NCI-H748 (cell line): ENCODE measurements at regions not wholly inside any gene's neighbourhood (a gene's known extent, or its start where the extent isn't known, plus 50 kb on each side); places are given as distances from the start of the nearest gene placed in this dataset.
"Not testable (repeated sequence)": the region's sequence is repeated elsewhere in the genome, so short reads cannot be mapped to it uniquely, and the experiment has no call there.

Experiments
- DNase-seq: peaks from one replicate; lab custom pipeline; 2025; ENCODE audit not compliant: unreplicated experiment; lab: John Stamatoyannopoulos, UW

DNA sequence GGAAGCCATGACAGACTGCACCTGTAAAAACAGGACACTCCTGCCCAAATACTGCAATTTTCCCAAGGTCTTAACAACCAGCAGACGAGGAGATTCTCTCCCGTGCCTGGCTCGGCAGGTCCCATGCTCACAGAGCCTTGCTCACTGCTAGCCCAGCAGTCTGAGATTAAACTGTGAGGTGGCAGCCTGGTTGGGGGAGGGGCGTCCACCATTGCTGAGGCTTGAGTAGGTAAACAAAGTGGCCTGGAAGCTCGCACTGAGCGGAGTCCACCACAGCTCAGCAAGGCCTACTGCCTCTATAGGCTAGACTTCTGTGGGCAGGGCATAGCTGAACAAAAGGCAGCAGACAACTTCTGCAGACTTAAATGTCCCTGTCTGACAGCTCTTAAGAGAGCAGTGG lies 80.3 kb downstream of the ANXA5 start:
- DNase-seq, result not testable (repeated sequence)

DNA sequence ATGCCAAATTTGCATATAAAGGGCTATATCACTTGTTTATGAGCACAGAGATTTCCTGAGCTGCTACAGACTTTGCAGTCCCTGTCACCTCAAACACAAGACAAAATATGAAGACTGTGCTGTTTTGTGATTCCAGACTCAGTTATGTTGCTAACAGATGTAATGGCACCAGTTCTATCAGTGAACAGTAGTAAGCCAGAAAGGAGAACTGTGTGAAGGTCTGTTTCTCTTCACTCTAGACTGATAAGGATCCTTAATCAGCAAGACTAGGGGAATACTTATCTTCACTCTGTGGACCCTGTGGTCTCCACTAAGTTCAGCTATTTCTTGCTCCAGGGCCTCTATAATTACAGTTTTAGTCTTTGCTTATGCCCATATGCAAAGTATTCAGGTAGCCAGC lies 82.7 kb downstream of the ANXA5 start:
- DNase-seq, result no peak

DNA sequence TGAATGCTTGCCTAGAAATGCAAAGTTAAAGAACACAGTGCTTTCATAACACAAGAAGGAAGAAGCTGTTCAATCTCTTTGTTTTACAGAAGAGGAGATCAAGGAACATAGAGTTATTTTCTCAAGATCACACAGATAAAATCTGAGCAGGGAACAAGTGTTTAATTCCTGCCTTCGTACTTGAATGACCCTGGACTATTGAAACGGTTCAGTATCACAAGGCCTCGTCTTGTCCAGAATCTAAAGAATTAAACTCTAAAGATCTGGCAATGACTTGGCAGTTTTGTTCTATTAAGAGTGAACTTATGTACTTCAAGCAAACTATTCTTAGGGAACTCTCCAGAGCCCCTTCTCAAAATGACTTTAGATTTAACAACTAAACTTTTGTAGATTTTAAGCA lies 97.7 kb downstream of the ANXA5 start:
- DNase-seq, result no peak

DNA sequence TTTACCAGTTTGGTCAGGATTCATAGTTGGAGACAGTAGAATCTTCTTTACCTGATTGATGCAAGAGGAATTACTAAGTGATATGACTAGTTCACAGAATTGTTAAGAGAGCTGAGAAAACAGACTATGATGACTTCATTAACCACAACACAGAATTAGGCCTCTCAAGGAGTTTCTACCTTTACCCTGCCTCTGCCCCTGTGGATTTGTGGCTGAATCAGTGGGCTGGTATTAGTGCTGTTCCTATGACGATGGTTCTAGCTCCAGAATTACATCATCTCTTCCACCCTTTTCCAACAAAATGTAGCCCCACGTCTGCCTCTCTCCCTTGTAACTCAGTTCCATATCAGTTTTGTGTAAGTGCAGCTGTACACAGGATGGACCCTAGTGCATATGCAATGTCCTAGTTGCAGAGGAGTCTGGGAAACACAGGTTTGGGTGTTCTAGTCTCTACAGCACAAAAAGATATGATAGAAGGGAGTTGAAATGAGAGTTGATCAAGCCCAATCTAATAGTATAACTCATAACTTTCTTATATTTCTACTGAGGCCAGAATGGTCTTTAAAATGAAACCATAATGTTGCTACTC lies 99.3 kb downstream of the ANXA5 start:
- DNase-seq, result no peak

DNA sequence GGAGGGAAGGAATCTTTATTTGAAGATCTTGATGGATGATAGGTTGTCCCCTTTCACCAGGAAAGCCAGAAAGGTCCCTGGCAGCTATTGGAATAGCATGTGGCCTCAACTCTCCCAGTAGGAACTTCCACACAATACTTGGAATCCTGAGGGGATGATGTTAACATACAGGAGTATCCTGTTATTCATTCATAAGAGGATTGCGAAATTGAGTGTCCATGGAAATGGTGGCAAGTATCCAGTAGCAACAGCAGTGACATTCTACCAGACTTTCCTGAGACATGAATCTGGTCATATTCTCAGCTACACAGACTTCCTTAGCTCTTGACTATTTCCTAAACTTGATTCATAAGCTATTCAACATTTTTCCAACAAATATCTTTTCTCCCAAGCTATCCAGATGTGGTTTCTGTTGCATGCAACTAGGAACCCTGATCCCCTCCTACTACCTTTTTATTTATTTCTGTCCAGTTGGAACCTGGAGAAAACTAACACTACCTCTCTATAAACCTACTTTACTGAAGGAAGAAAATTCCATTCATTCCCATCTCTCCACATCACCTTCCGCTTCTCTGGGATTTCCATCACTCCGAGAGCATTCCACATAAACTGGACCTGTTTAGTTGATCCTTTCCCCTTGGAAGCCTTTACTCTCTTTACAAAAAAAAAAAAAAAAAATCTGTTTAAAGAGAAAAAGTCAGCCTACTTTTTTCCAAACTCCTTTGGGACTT lies 101.8 kb downstream of the ANXA5 start:
- no peak for DNase-seq

DNA sequence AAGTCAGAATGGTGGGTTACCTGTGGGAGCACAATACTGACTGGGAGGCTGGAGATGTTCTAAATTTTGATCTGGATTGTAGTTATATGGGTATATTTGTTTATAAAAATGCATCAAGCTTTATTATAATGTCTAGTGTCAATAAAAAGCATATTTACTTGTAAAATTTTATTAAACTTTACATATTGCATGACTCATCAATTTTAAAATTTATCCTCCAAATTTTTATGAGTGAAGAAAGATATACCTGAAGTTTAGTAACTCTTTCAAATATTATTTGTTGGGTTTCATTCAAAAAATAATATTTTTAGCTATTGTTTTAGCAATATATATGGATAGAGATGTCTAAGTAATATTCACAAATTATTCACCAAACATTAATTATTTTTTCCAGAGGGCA lies 103.0 kb downstream of the ANXA5 start:
- no peak for DNase-seq

DNA sequence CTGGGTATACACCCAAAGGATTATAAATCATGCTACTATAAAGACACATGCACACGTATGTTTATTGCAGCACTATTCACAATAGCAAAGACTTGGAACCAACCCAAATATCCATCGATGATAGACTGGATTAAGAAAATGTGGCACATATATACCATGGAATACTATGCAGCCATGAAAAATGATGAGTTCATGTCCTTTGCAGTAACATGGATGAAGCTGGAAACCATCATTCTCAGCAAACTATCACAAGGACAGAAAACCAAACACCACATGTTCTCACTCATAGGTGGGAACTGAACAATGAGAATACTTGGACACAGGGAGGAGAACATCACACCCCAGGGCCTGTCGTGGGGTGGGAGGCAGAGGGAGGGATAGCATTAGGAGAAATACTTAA lies 104.5 kb downstream of the ANXA5 start:
- DNase-seq, result not testable (repeated sequence)

DNA sequence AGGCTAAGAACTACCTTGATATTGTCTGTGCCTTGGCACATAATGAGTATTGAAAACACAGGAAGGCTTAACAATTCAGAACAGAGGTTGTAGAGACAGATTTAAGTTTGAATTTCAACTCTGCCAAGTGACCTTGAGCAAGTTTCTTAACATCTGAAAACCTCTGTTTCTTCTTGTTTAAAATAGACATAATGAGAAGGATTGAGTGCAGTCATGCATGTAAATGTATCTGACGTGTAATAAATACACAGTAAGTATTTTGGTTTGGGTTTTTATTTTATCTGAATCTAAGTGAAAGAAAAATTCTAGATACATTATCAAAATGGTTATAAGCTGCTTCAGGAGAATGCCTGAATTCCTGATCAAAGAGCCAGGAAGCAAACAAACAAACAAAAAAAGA lies 111.9 kb downstream of the ANXA5 start:
- no peak for DNase-seq

DNA sequence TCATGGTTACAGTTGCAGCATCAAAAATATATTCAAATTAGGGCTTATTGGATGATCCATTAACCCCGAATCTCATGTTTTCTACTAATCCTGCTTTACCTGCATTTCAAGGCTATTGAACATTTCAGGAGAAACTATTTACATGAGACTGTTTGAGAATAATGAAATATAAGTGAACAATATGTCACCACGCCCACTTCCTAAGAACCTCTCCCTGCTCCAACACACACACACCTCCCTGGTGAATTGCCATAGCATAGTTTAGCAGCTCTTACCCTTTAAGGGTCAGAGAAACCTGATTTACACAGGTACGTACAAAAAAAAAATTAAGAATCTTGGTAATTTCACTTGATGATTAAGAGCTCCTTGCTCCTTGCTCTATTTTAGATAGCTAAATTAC lies 113.4 kb downstream of the ANXA5 start:
- DNase-seq, result no peak

DNA sequence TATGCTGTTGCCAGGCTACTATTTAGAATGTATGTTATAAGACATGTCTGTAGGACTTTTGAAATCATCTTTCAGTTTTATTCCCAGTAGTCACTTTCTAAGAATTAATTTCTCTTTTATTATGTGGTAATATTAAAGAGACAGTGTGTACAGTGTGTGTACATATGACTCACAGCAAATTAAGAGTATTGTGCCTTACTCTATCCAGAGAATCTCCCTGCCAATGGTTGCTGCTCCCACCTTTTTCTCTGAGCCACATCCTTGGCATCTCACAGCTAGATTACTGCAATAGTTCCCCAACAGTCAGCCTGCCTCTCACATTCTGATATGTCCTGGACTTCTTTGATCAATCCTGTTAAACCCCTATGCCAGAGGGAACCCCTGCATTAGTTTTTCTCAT lies 114.5 kb downstream of the ANXA5 start:
- DNase-seq, result no peak

DNA sequence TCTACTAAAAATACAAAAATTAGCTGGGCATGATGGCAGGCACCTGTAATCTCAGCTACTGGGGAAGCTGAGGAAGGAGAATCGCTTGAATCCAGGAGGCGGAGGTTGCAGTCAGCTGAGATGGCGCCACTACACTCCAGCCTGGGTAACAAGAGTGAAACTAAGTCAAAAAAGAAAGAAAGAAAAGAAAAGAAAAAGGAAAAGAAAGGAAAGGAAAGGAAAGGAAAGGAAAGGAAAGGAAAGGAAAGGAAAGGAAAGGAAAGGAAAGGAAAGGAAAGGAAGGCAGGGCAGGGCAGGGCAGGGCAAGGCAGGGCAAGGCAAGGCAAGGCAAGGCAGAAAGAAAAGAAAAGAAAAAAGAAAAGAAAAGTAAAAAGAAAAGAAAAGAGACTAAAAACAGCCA lies 121.4 kb downstream of the ANXA5 start:
- DNase-seq, result not testable (repeated sequence)

DNA sequence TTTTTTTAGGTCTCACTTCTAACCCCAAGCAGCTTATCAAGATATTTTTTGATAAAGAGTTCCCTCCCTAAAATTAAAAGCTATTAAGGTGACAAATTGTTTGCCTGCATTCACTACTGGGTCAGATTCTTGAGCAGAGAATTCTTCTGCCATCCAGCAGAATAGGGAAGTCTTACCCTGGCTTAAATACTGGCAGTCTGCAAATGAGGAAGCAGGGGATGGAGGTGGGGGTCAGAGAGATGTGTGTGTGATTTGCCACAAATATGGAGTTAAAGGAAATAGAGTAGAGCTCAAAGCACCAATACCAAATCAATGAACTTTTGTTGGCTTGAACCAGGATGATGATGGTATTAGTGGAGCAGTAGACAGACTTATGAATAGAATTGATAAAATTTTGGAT lies 122.2 kb downstream of the ANXA5 start:
- DNase-seq, result no peak

DNA sequence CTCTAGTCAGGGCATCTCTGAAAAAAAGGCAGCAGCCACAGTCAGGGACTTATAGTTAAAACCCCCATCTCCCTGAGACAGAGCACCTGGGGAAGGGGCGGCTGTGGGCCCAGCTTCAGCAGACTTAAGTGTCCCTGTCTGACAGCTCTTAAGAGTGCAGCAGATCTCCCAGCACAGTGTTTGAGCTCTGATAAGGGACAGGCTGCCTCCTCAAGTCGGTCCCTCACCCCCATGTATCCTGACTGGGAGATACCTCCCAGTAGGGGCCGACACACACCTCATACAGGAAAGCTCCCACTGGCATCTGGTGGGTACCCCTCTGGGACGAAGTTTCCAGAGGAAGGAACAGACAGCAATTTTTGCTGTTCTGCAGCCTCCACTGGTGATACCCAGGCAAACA lies 129.0 kb downstream of the ANXA5 start:
- DNase-seq, result no peak

DNA sequence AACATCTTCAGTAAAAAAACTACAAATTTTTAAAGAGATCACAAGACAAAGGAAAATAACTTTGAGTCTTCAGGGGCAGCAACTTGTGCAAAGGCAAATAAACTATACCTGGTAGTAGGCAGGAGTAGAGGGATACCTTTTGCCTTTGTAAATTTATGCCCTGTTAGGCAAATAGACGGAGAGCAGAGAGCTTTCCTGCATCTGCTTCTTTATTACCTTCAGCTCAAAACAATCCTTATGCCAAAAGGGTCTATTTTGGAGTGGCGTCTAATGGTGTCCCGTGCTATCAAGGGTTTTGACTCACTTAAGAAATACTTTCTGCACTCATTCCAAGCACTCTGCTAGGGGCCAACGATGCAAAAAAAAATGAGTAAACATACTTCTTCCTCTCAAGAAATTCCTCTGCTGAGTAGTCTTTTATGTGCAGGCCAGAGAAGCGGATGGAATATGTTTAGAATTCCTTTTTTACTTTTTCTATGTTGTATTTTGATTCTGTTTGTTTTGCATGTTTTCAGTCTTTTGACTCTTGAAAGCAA lies 131.9 kb downstream of the ANXA5 start:
- DNase-seq, result no peak

DNA sequence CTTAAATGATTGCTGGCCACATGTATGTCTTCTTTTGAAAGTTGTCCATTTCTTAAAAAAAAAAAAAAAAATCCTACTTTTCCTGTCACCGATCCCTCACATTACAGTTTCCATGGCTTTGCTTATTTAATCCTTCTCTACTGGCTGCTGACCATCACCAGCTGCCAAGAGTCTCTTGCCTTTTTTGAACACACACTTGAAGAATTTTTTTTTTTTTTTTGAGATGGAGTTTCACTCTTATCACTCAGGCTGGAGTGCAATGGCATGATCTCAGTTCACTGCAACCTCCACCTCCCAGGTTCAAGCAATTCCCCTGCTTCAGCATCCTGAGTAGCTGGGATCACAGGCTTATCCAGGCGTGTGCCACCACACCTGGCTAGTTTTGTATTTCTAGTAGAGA lies 134.0 kb downstream of the ANXA5 start:
- DNase-seq, result no peak

DNA sequence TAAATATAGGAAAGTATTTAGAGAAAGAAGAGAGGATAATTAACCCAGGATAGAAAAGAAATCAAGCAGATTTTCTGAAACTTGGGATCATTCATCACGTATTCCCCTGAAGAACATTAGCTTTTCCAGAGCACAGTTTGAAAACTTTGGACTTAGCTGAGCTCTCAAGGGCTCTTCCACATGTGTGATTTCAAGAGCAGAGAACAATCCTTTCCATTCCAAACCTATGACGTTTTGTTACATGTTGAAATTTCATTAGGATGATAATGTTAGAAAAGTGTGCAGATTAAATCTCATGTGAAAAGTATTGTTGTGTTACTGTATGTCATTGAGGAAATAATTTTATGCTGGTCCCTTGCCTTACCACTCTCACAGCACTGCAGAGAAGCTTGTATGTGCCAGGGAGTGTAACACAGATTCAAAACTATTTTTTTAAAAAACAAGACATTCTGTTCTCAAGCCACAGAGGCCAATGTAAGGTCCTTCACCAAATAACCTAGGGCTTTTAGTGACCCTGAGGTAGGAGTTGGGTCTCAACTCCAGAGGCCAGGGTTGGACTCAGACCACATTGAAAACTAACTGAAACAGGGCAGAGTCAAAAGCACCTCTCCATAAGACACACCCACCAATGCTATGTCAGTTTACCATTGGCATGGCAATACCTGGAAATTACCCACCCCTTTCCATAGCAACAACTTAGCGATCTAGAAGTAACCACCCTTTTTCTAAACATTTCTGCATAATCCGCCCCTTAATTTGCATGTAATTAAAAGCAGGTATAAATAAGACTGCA lies 141.3 kb downstream of the ANXA5 start:
- DNase-seq, result no peak

DNA sequence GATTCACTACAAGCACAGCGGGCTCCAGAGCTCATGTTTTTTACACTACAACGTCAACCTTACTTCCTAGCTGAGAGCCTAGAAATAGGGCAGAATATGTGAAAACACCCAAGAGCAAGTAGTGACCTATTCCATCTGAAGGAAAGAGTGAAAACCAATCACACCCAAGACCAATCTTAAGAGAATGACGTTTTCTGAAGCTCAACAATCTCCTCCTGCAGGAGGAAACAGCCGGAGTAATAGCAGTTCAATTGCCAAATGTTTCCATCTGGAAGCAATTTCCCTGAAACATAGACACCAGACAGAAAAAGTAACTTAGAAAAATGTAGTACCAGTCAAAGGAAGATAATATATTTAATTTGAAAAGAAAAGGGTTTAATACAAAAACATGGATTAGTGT lies 142.4 kb downstream of the ANXA5 start:
- DNase-seq, result no peak

DNA sequence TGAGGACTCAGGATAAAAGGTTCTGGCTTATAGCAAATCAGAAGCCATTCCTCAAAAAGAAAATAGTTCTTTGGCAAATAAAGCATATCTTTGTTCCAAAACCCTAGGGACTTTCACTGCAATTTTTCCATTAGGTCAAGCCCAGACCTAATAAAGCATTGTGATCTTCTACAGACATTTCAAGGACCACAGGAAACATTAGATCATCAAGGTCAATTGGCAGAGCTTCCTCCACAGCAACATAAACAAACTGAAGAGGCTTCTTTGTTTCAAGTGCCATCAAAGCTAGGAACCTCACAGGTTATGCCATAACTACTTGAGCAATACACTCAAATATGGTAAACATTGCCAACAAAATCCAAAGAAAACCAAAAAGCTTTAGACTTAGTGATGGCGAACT lies 144.9 kb downstream of the ANXA5 start:
- DNase-seq, result no peak

DNA sequence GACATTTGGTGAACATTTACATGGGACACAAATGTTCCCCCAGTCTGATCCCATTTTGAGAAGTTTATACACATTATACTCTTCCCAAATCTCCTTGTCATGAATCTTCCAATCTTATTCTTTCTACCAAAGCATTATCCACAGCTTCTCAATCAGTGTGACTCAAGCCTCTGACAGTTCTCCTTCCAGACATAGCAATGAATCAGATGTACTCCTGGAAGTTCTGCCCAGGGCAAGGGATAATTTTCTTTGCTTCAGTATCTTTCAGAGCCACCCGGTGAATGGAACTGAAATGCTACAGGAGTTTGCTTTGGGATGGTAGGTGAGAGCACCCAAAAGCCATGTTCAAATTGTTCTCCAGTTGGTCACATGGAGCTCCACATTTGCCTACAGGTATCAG lies 145.5 kb downstream of the ANXA5 start:
- no peak for DNase-seq

DNA sequence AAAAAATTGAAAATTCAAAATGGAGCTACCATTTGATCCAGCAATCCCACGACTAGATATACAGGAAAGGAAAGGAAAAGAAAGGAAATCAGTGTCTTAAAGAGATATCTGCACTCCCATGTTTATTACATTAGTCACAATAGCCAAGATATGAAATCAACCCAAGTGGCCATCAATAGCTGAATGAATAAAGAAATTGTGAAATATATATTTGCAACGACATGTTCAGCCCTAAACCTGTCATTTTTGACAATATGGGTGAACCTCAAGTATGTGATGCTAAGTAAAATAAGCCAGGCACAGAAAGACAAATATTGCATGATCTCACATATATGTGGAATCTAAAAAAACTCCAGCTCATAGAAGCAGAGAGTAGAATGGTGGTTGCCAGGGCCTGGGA lies 155.1 kb downstream of the ANXA5 start:
- no peak for DNase-seq

DNA sequence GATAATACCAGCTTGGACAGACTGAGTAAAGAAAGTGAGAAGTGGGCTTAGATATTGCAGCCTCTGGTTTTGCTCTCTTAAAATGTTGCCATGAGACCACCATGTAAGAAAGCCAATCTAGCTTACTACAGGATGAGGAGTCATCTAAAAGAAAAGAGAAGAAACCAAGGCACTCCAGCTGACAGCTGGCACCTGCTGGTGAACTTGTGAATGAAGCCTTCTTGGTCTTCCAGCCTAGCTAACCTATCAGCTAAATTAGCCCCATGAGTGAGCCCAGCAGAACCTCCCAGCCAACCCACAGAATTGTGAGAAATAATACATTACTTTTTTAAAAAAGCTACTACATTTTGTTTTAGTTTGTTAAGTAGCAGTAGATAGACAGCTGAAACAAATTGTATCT lies 154.5 kb upstream of the QRFPR start:
- DNase-seq, result no peak

DNA sequence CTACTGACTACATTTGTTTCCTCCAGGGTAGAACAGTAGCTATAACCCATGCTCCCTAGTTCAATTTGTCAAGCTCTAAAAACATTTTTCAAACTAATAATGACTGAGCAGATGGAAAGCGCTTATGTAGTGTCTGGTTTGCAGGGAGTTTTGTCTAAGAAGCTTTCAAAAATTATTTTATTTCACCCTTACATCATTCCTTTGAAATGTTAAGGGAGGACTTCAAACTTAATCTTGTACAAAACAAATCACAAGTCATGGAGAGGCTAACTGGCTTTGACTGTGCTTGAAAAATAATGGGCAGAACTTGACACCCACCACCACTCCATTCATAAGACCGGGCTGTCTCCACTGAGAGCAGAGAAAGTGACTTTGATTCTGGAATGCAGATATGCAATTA lies 153.4 kb upstream of the QRFPR start:
- no peak for DNase-seq
